ENCODE measurements at regions not wholly inside any gene's neighbourhood (a gene's known extent, or its start where the extent isn't known, plus 50 kb on each side); places are given as distances from the start of the nearest gene placed in this dataset.

GRCh38 chr6:140825731-140826130 is 1307.0 kb upstream of the GJE1 start:
- TF ChIP-seq CTCF (IDR thresholded peaks at IDR 0.05 in 4 of 5, conservative IDR thresholded peaks at IDR 0.05 in 1 of 5) (no peak), POLR2A (IDR thresholded peaks at IDR 0.05) (no peak)
